Lung (tissue), 11 donors: ENCODE measurements at regions not wholly inside any gene's neighbourhood (a gene's known extent, or its start where the extent isn't known, plus 50 kb on each side); places are given as distances from the start of the nearest gene placed in this dataset.
A peak's percentile ranks its signal among the peaks of the same experiment; 100 is the strongest.
"Not testable (repeated sequence)": the region's sequence is repeated elsewhere in the genome, so short reads cannot be mapped to it uniquely, and the experiment has no call there.

Source experiments
- ATAC-seq: fragments of 200-7000 bp; cut with Tn5 transposase; one replicate; pipeline ENCODE4 v1.9.1; 2020; ENCODE audit warnings: moderate number of reproducible peaks; ENCODE audit not compliant: insufficient read depth, low FRiP score
- DNase-seq, 3 donors: peaks; one replicate each; pipeline ENCODE4 v3.0.0-alpha.2; 2013 to 2017
- H3K27ac ChIP-seq, 2 donors: one replicate each; pipeline ENCODE4 v1.5.1; 2013; ENCODE audit warnings: mild to moderate bottlenecking in 2 of 2, moderate library complexity in 2 of 2, control low read depth in 1 of 2, inconsistent platforms in 1 of 2, low read depth in 1 of 2, low read length in 1 of 2
- H3K27me3 ChIP-seq, 3 donors: one replicate each; pipeline ENCODE4 v1.5.1; 2013; ENCODE audit warnings: low read length in 2 of 3; ENCODE audit not compliant: control insufficient read depth in 3 of 3, insufficient read depth in 3 of 3
- H3K36me3 ChIP-seq, 4 donors: one replicate each; pipeline ENCODE4 v1.5.1; 2013; ENCODE audit warnings: low read length in 4 of 4, mild to moderate bottlenecking in 1 of 4, moderate library complexity in 1 of 4; ENCODE audit not compliant: control insufficient read depth in 4 of 4, insufficient read depth in 4 of 4
- H3K4me1 ChIP-seq, 5 donors: one replicate each; pipeline ENCODE4 v1.5.1; 2013; ENCODE audit warnings: low read length in 5 of 5, mild to moderate bottlenecking in 2 of 5, moderate library complexity in 1 of 5; ENCODE audit not compliant: control insufficient read depth in 5 of 5, insufficient read depth in 5 of 5
- H3K4me3 ChIP-seq: one replicate; pipeline ENCODE4 v1.5.1; 2013; ENCODE audit warnings: mild to moderate bottlenecking, control low read depth, moderate library complexity
- H3K9ac ChIP-seq, 2 donors: one replicate each; pipeline ENCODE4 v1.5.1; 2013; ENCODE audit warnings: low read length in 2 of 2, control low read depth in 1 of 2; ENCODE audit not compliant: insufficient read depth in 1 of 2
- H3K9me3 ChIP-seq, 4 donors: one replicate each; pipeline ENCODE4 v1.5.1; 2013; ENCODE audit warnings: low read length in 3 of 4, mild to moderate bottlenecking in 1 of 4, moderate library complexity in 1 of 4; ENCODE audit not compliant: control insufficient read depth in 4 of 4, insufficient read depth in 3 of 4
- WGBS, 2 donors: extraction: QIAGEN DNeasy Blood & Tissue Kit; methylation state at CpG; one replicate each; pipeline ENCODE4 v1.1.7; 2013; 5-methylcytosine and 5-hydroxymethylcytosine counted together
- TF ChIP-seq, protein P1 (sequence below): IDR thresholded peaks from 2 replicates; pipeline ENCODE4 v1.5.1; 2012; ENCODE audit warnings: mild to moderate bottlenecking; ENCODE audit errors: control extremely low read depth, extremely low read depth
- donor health status: control.
- donor health status: control.
- donor health status: Bipolar disorder and iron deficiency.
- donor health status: healthy.
- donor health status: DM: yes; HTN: yes; CAD: no.

GRCh38 chr4:45241976-45242375 lies 515.6 kb upstream of the GNPDA2 start:
- Histone ChIP-seq H3K27me3 (no peaks in the 10 kb centered on the region), H3K4me3 (no peak overlapping the region), H3K27ac (no peak overlapping the region), H3K36me3 (no peaks in the 10 kb centered on the region), H3K9me3 (peaks cover 0 to 1% (median 0%) of the 10 kb centered on the region in 4 donors), H3K9ac (no peak overlapping the region), H3K4me1 (no peaks in the 10 kb centered on the region)
- TF ChIP-seq, protein P1, sequence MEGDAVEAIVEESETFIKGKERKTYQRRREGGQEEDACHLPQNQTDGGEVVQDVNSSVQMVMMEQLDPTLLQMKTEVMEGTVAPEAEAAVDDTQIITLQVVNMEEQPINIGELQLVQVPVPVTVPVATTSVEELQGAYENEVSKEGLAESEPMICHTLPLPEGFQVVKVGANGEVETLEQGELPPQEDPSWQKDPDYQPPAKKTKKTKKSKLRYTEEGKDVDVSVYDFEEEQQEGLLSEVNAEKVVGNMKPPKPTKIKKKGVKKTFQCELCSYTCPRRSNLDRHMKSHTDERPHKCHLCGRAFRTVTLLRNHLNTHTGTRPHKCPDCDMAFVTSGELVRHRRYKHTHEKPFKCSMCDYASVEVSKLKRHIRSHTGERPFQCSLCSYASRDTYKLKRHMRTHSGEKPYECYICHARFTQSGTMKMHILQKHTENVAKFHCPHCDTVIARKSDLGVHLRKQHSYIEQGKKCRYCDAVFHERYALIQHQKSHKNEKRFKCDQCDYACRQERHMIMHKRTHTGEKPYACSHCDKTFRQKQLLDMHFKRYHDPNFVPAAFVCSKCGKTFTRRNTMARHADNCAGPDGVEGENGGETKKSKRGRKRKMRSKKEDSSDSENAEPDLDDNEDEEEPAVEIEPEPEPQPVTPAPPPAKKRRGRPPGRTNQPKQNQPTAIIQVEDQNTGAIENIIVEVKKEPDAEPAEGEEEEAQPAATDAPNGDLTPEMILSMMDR: no peak
- DNase-seq: peak in 1 of 3 donors; percentile 3
- no peak for ATAC-seq

- Histone ChIP-seq H3K9ac (no peak overlapping the region), H3K27me3 (no peaks in the 10 kb centered on the region), H3K36me3 (no peaks in the 10 kb centered on the region), H3K27ac (no peak overlapping the region), H3K4me1 (no peaks in the 10 kb centered on the region), H3K9me3 (peaks cover 0 to 4% (median 0%) of the 10 kb centered on the region in 4 donors), H3K4me3 (no peak overlapping the region)
- TF ChIP-seq, protein P1: no peak
- 77 to 88% methylated on average over 1 of the region's 1 CpG for WGBS, 2 donors
- DNase-seq: no peak
- no peak for ATAC-seq
These were observed 502.9 kb upstream of the GNPDA2 start for GRCh38 chr4:45229206-45229605.

- TF ChIP-seq, protein P1: no peak
- DNase-seq: no peak
- no peaks in the 10 kb centered on the region for H3K36me3 ChIP-seq
- no peak overlapping the region for H3K27ac ChIP-seq
- no peaks in the 10 kb centered on the region for H3K4me1 ChIP-seq
- H3K9ac ChIP-seq: no peak overlapping the region
- H3K27me3 ChIP-seq: no peaks in the 10 kb centered on the region
- H3K4me3 ChIP-seq: no peak overlapping the region
- ATAC-seq: no peak
- no peaks in the 10 kb centered on the region for H3K9me3 ChIP-seq
These were observed 489.7 kb upstream of the GNPDA2 start for GRCh38 chr4:45215976-45216542.

DNA sequence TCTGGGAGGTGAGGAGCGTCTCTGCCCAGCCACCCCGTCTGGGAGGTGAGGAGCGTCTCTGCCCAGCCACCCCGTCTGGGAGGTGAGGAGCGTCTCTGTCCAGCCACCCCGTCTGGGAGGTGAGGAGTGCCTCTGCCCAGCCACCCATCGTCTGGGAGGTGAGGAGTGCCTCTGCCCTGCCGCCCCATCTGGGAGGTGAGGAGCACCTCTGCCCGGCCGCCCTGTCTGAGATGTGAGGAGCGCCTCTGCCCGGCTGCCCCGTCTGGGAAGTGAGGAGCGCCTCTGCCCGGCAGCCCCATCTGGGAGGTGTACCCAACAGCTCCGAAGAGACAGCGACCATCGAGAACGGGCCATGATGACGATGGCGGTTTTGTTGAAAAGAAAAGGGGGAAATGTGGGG lies 482.1 kb upstream of the GNPDA2 start:
- H3K4me1 ChIP-seq, H3K27ac ChIP-seq, DNase-seq, ATAC-seq, H3K27me3 ChIP-seq, H3K9me3 ChIP-seq, H3K36me3 ChIP-seq, H3K4me3 ChIP-seq, H3K9ac ChIP-seq: not testable (repeated sequence)
- WGBS, 2 donors: 95 to 96% methylated on average over 18 to 21 of the region's 21 CpGs

GRCh38 chr4:45207864-45208331 lies 481.5 kb upstream of the GNPDA2 start:
- H3K4me1 ChIP-seq, H3K27me3 ChIP-seq, H3K27ac ChIP-seq, ATAC-seq, H3K4me3 ChIP-seq, H3K9me3 ChIP-seq, H3K36me3 ChIP-seq, H3K9ac ChIP-seq, DNase-seq: not testable (repeated sequence)
- 95 to 97% methylated on average over 20 to 27 of the region's 27 CpGs for WGBS, 2 donors

GRCh38 chr4:45207241-45207863 lies 481.0 kb upstream of the GNPDA2 start:
- not testable (repeated sequence) for H3K27ac ChIP-seq, H3K4me3 ChIP-seq, H3K9ac ChIP-seq, ATAC-seq, H3K4me1 ChIP-seq, DNase-seq, H3K9me3 ChIP-seq, H3K27me3 ChIP-seq, H3K36me3 ChIP-seq
- 91 to 93% methylated on average over 26 to 30 of the region's 30 CpGs for WGBS, 2 donors
